ENCODE measurements at regions not wholly inside any gene's neighbourhood (a gene's known extent, or its start where the extent isn't known, plus 50 kb on each side); places are given as distances from the start of the nearest gene placed in this dataset.

DNA sequence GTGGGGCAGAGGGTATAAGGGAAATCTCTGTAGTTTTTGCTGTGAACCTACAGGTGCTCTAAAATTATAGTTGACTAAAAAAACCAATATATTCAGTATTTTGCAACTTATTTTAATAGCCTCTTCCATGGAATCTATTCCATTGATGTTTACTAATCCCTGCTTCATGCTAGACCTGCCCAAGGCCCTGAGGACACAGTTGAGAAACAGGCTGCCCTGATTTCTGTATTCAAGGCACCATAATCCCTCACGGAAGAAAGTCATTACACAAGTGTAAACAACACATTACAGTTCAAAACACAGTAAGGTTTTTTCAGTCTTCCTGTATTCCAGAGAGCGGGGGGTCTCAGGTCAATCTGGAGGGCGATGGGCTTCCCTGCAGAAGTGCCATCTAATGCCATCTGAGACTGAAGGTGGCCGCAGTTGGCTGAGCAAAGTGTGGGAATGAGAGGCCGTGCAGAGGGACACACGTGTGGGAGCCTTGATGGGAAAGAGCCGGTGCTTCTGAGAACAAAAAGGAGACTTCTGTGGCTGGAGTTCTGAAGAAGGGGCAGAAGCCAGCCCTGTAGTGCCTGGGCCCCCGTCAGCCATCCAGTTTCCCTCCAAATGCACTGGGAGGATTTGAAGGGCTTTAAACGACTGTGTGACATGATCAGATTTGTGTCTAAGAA is 146.9 kb downstream of the PTPN20 start:
- no peak for DNase-seq (ENCODE audit: low read depth in 1 of 2, low spot score in 1 of 2)
- H3K4me1 ChIP-seq (ENCODE audit: low read depth): no peaks in the 10 kb centered on the region
- no peak overlapping the region for H3K4me3 ChIP-seq
- no peaks in the 10 kb centered on the region for H3K9me3 ChIP-seq (ENCODE audit: low read depth)
- no peaks in the 10 kb centered on the region for H3K27me3 ChIP-seq
- no peak for TF ChIP-seq CTCF (IDR thresholded peaks at IDR 0.05; ENCODE audit: low read depth, low read length)
- H3K36me3 ChIP-seq: no peaks in the 10 kb centered on the region
- no peak overlapping the region for H3K27ac ChIP-seq

DNA sequence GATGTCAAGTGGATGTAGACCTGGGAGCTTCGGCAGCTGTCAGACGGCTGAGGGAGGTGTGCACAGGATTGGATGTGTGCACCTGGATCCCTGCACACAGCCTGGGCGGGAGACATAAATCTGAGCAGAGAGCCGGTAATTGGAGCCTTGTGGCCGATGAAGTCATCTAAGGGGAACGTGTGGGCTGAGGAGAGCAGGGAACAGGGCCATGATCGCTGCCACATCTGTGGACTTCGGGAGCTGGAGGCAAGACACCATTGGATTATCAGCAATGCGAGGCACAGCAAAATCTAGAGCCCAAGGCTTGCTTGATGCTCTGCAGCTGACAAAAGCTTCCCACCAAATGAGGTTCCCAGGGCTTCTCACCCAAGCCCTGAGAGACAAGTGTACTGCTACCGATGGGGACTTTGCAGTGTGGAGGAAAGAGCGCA is 147.7 kb downstream of the PTPN20 start:
- Histone ChIP-seq H3K4me1 (ENCODE audit: low read depth) (no peaks in the 10 kb centered on the region), H3K4me3 (no peak overlapping the region), H3K36me3 (no peaks in the 10 kb centered on the region), H3K9me3 (ENCODE audit: low read depth) (no peaks in the 10 kb centered on the region), H3K27me3 (no peaks in the 10 kb centered on the region), H3K27ac (no peak overlapping the region)
- TF ChIP-seq CTCF (IDR thresholded peaks at IDR 0.05; ENCODE audit: low read depth, low read length): no peak
- no peak for DNase-seq (ENCODE audit: low read depth in 1 of 2, low spot score in 1 of 2)

- no peaks in the 10 kb centered on the region for H3K27me3 ChIP-seq
- H3K36me3 ChIP-seq: no peaks in the 10 kb centered on the region
- DNase-seq (ENCODE audit: low read depth in 1 of 2, low spot score in 1 of 2): no peak
- TF ChIP-seq CTCF (IDR thresholded peaks at IDR 0.05; ENCODE audit: low read depth, low read length): no peak
- no peaks in the 10 kb centered on the region for H3K9me3 ChIP-seq (ENCODE audit: low read depth)
- no peak overlapping the region for H3K27ac ChIP-seq
- H3K4me1 ChIP-seq (ENCODE audit: low read depth): no peaks in the 10 kb centered on the region
- H3K4me3 ChIP-seq: no peak overlapping the region
These were observed 148.5 kb downstream of the PTPN20 start for GRCh38 chr10:47059606-47060311.

DNA sequence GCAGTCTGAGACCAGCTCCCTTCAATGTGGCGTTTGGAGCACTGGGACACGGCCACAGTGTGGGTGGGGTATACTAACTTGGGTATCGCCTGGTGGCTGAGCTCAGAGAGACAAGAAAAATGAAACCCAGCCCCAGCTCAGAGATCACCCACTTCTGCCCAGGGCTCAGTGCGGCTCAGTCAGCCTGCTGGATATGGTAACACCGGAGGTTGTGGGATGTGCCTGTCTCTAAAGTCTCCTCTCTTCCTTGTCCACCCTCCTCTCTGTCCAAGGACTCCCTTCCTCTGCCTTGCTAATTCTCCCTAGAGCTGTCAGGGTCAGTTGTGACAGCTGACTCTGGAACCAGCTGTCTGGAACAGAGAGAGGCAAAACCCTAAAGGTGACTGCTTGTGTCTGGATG is 149.1 kb downstream of the PTPN20 start:
- no peak overlapping the region for H3K4me3 ChIP-seq
- TF ChIP-seq CTCF (IDR thresholded peaks at IDR 0.05; ENCODE audit: low read depth, low read length): no peak
- H3K27ac ChIP-seq: no peak overlapping the region
- no peaks in the 10 kb centered on the region for H3K27me3 ChIP-seq
- no peaks in the 10 kb centered on the region for H3K9me3 ChIP-seq (ENCODE audit: low read depth)
- H3K36me3 ChIP-seq: no peaks in the 10 kb centered on the region
- no peaks in the 10 kb centered on the region for H3K4me1 ChIP-seq (ENCODE audit: low read depth)
- no peak for DNase-seq (ENCODE audit: low read depth in 1 of 2, low spot score in 1 of 2)

- Histone ChIP-seq H3K4me3 (no peak overlapping the region), H3K27ac (no peak overlapping the region), H3K4me1 (ENCODE audit: low read depth) (no peaks in the 10 kb centered on the region), H3K9me3 (ENCODE audit: low read depth) (no peaks in the 10 kb centered on the region), H3K36me3 (no peaks in the 10 kb centered on the region), H3K27me3 (no peaks in the 10 kb centered on the region)
- TF ChIP-seq CTCF (IDR thresholded peaks at IDR 0.05; ENCODE audit: low read depth, low read length): no peak
- no peak for DNase-seq (ENCODE audit: low read depth in 1 of 2, low spot score in 1 of 2)
These were observed 149.8 kb downstream of the PTPN20 start for GRCh38 chr10:47060993-47061500.
